ENCODE measurements at regions not wholly inside any gene's neighbourhood (a gene's known extent, or its start where the extent isn't known, plus 50 kb on each side); places are given as distances from the start of the nearest gene placed in this dataset.

DNA sequence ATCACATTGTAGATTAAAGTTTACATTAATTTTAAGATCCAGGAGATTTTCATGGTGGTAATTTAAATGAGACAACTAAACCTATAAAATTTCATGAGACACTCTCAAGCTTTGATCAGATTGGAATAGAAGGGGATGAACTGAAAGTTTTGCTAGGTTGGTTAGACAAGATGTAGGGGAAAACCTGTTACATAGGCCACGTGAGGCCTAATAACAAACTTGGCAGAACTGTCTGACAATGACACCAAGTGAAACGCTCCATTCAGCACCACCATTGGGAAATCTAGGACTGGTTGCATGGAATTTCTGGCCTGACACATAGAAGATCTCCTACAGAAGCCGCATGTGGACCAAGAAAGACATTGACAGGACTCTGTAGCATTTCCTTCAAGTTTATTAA lies 87.8 kb upstream of the SLC39A10 start:
- TF ChIP-seq, protein P1, sequence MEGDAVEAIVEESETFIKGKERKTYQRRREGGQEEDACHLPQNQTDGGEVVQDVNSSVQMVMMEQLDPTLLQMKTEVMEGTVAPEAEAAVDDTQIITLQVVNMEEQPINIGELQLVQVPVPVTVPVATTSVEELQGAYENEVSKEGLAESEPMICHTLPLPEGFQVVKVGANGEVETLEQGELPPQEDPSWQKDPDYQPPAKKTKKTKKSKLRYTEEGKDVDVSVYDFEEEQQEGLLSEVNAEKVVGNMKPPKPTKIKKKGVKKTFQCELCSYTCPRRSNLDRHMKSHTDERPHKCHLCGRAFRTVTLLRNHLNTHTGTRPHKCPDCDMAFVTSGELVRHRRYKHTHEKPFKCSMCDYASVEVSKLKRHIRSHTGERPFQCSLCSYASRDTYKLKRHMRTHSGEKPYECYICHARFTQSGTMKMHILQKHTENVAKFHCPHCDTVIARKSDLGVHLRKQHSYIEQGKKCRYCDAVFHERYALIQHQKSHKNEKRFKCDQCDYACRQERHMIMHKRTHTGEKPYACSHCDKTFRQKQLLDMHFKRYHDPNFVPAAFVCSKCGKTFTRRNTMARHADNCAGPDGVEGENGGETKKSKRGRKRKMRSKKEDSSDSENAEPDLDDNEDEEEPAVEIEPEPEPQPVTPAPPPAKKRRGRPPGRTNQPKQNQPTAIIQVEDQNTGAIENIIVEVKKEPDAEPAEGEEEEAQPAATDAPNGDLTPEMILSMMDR (conservative IDR thresholded peaks at IDR 0.05; ENCODE audit: low read length), result no peak
- no peak for TF ChIP-seq EZH2phosphoT487 (IDR thresholded peaks at IDR 0.05; ENCODE audit: borderline replicate concordance)
